K562 (cell line): ENCODE measurements at regions not wholly inside any gene's neighbourhood (a gene's known extent, or its start where the extent isn't known, plus 50 kb on each side); places are given as distances from the start of the nearest gene placed in this dataset.

Experiments used
- CREB3L1 ChIP-seq: fragments of 450-650 bp; IDR thresholded peaks from 2 replicates; pipeline ENCODE4 v1.6.1; 2014; ENCODE audit warnings: low read depth, mild to moderate bottlenecking, moderate library complexity, borderline replicate concordance
- E4F1 ChIP-seq: fragments of 250-450 bp; sonication (Bioruptor Pico); IDR thresholded peaks from 2 replicates; pipeline ENCODE4 v1.5.0; 2021; ENCODE audit warnings: mild to moderate bottlenecking, borderline replicate concordance
- ESRRB ChIP-seq: fragments of 250-450 bp; sonication (Bioruptor Pico); IDR thresholded peaks from 2 replicates; pipeline ENCODE4 v1.5.0; 2020; ENCODE audit warnings: mild to moderate bottlenecking, moderate library complexity, borderline replicate concordance
- GABPA ChIP-seq: fragments of 200-800 bp; sonication (Bioruptor generic); conservative IDR thresholded peaks from 2 replicates; pipeline ENCODE4 v1.6.1; 2016; ENCODE audit warnings: low read depth, missing genetic modification characterization, missing compliant biosample characterization
- HNRNPUL1 ChIP-seq: fragments of 200-400 bp; formaldehyde crosslinking; IDR thresholded peaks from 2 replicates; pipeline ENCODE4 v1.6.1; 2017; ENCODE audit warnings: low read length
- MCM5 ChIP-seq: fragments of 450-650 bp; IDR thresholded peaks from 2 replicates; pipeline ENCODE4 v1.6.1; 2016; ENCODE audit warnings: low read depth
- PHF21A ChIP-seq: fragments of 450-650 bp; IDR thresholded peaks from 2 replicates; pipeline ENCODE4 v1.6.1; 2017; ENCODE audit warnings: low read depth, borderline replicate concordance
- RBM39 ChIP-seq: fragments of 200-400 bp; formaldehyde crosslinking; optimal IDR thresholded peaks from 2 replicates; pipeline ENCODE3; 2018; ENCODE audit warnings: low read depth, low read length
- SMARCE1 ChIP-seq: fragments of 450-650 bp; IDR thresholded peaks from 2 replicates; pipeline ENCODE4 v1.7.1; 2016; ENCODE audit warnings: mild to moderate bottlenecking
- TRIM28 ChIP-seq: fragments of 450-650 bp; IDR thresholded peaks from 2 replicates; pipeline ENCODE4 v1.6.1; 2017
- USF1 ChIP-seq: sonication (generic); formaldehyde crosslinking; IDR thresholded peaks from 2 replicates; pipeline ENCODE4 v1.9.0; 2022; ENCODE audit warnings: mild to moderate bottlenecking, missing genetic modification reagents
- ZBTB9 ChIP-seq: fragments of 450-650 bp; formaldehyde crosslinking; IDR thresholded peaks from 2 replicates; pipeline ENCODE4 v1.4.0; 2020; ENCODE audit warnings: mild to moderate bottlenecking, moderate library complexity

GRCh38 chr16:7038475-7038874 lies 294.2 kb upstream of the RBFOX1 start (continued):
- TF ChIP-seq ZBTB9 (CRISPR knock-in tag) (no peak), RBM39 (no peak), HNRNPUL1 (no peak), GABPA (tag) (no peak), E4F1 (CRISPR knock-in tag) (no peak), PHF21A (no peak), SMARCE1 (no peak), CREB3L1 (no peak), MCM5 (no peak), TRIM28 (no peak), USF1 (no peak), ESRRB (CRISPR knock-in tag) (no peak)
